GM12878 (cell line): ENCODE measurements at regions not wholly inside any gene's neighbourhood (a gene's known extent, or its start where the extent isn't known, plus 50 kb on each side); places are given as distances from the start of the nearest gene placed in this dataset.

Experiments
- ATAC-seq: fragments of 200-7000 bp; cut with Tn5 transposase; 3 replicates; pipeline ENCODE4 v1.9.1; 2020; ENCODE audit warnings: mild to moderate bottlenecking, moderate library complexity
- BruUV-seq: library from RNA; stranded (reverse); fragments of 400-500 nt; replicated peaks from 2 replicates; lab custom pipeline; 2021; lab: Mats Ljungman, UMichigan
- CTCF ChIA-PET: fragments of 300-600 bp; sonication (Branson Sonifier 250); formaldehyde crosslinking; extraction: SDS; loops from one replicate; lab custom pipeline; 2021; ENCODE audit warnings: inconsistent platforms; lab: Yijun Ruan, JAX
- POLR2A ChIA-PET: fragments of 350-600 bp; formaldehyde crosslinking; extraction: SDS; loops from one replicate; lab custom pipeline; 2021; ENCODE audit warnings: inconsistent platforms; lab: Charles Lee
- RAD21 ChIA-PET: fragments of 300-600 bp; sonication (Branson Sonifier 250); formaldehyde crosslinking; loops from one replicate; lab custom pipeline; 2023; ENCODE audit warnings: antibody characterized with exemption; ENCODE audit not compliant: unreplicated experiment; lab: Charles Lee
- SMC1A ChIA-PET: fragments of 300-600 bp; sonication (Branson Sonifier 250); formaldehyde crosslinking; loops from one replicate; lab custom pipeline; 2023; ENCODE audit not compliant: unreplicated experiment, uncharacterized antibody; lab: Charles Lee
- DNase-seq: peaks from one replicate; pipeline ENCODE4 v3.0.0-alpha.2; 2011; ENCODE audit warnings: low read depth, low spot score
- FAIRE-seq: peaks from 3 replicates; lab custom pipeline; 2011; peaks lifted over from hg19 to GRCh38; lab: Jason Lieb, UNC
- H2AFZ ChIP-seq: 2 replicates; pipeline ENCODE4 v1.6.0; 2011; ENCODE audit warnings: low read depth, low read length, control low read depth; ENCODE audit not compliant: control insufficient read depth
- H3K27ac ChIP-seq: 2 replicates; pipeline ENCODE4 v1.5.1; 2011; ENCODE audit warnings: control low read depth; ENCODE audit not compliant: control insufficient read depth, insufficient read depth
- H3K27me3 ChIP-seq, 2 experiments: replicated peaks in 1 of 2; 2 replicates each; pipeline versions ENCODE4 v1.6.0 to v1.6.1; 2011; ENCODE audit warnings: low read length in 1 of 2; ENCODE audit not compliant: control insufficient read depth in 2 of 2, insufficient read depth in 2 of 2
- H3K36me3 ChIP-seq, 2 experiments: 2 replicates each; pipeline ENCODE4 v1.5.1; 2011; ENCODE audit warnings: low read length in 1 of 2; ENCODE audit not compliant: control insufficient read depth in 2 of 2, insufficient read depth in 2 of 2
- H3K4me1 ChIP-seq: 2 replicates; pipeline ENCODE4 v1.6.1; 2011; ENCODE audit warnings: mild to moderate bottlenecking, low read length, moderate library complexity, mixed read lengths; ENCODE audit not compliant: control insufficient read depth, insufficient read depth
- H3K4me2 ChIP-seq: 2 replicates; pipeline ENCODE4 v1.6.0; 2011; ENCODE audit warnings: control low read depth; ENCODE audit not compliant: control insufficient read depth, insufficient read depth
- H3K4me3 ChIP-seq: fragments of 200-600 bp; sonication (generic); 2 replicates; pipeline ENCODE4 v1.5.1; 2016
- H3K79me2 ChIP-seq: 2 replicates; pipeline ENCODE4 v1.6.0; 2011; ENCODE audit warnings: low read length; ENCODE audit not compliant: control insufficient read depth, insufficient read depth
- H3K9ac ChIP-seq: 2 replicates; pipeline ENCODE4 v1.8.0; 2011; ENCODE audit warnings: low read length, control low read depth, mixed read lengths; ENCODE audit not compliant: control insufficient read depth, insufficient read depth
- H3K9me3 ChIP-seq: replicated peaks from 3 replicates; pipeline ENCODE4 v1.5.1; 2011; ENCODE audit warnings: mild to moderate bottlenecking, low read length; ENCODE audit not compliant: control insufficient read depth, insufficient read depth
- H4K20me1 ChIP-seq: 2 replicates; pipeline ENCODE4 v1.6.0; 2011; ENCODE audit not compliant: control insufficient read depth, insufficient read depth
- BCL11A ChIP-seq: IDR thresholded peaks from 2 replicates; pipeline ENCODE4 v1.6.1; 2011; ENCODE audit warnings: low read depth, low read length
- BHLHE40 ChIP-seq, 2 experiments: fragments of 450-650 bp in 1 of 2; IDR thresholded peaks; 2 replicates each; pipeline ENCODE4 v1.6.1; 2011 to 2017; ENCODE audit warnings: low read depth in 2 of 2, borderline replicate concordance in 1 of 2, improper control_type of control experiment in 1 of 2, low read length in 1 of 2, mild to moderate bottlenecking in 1 of 2
- CREM ChIP-seq: IDR thresholded peaks from 2 replicates; pipeline ENCODE4 v1.6.1; 2014; ENCODE audit warnings: antibody characterized with exemption, low read depth
- E2F4 ChIP-seq: IDR thresholded peaks from 2 replicates; pipeline ENCODE4 v1.6.1; 2012; ENCODE audit warnings: low read depth, low read length, improper control_type of control experiment
- GATAD2B ChIP-seq: fragments of 450-650 bp; conservative IDR thresholded peaks from 2 replicates; pipeline ENCODE4 v1.6.1; 2017; ENCODE audit warnings: low read depth, mild to moderate bottlenecking, moderate library complexity
- JUNB ChIP-seq: IDR thresholded peaks from 2 replicates; pipeline ENCODE4 v1.6.1; 2016; ENCODE audit warnings: antibody characterized with exemption, mild to moderate bottlenecking
- LARP7 ChIP-seq: fragments of 450-650 bp; IDR thresholded peaks from 2 replicates; pipeline ENCODE4 v1.6.1; 2017; ENCODE audit warnings: mild to moderate bottlenecking
- MLLT1 ChIP-seq: fragments of 450-650 bp; IDR thresholded peaks from 2 replicates; pipeline ENCODE4 v1.6.1; 2016; ENCODE audit warnings: mild to moderate bottlenecking
- NFYB ChIP-seq: IDR thresholded peaks from 2 replicates; pipeline ENCODE4 v1.6.1; 2011; ENCODE audit warnings: low read depth, mild to moderate bottlenecking, low read length, improper control_type of control experiment, moderate library complexity; ENCODE audit not compliant: insufficient read depth
- PBX3 ChIP-seq: IDR thresholded peaks from 2 replicates; pipeline ENCODE4 v1.6.1; 2011; ENCODE audit warnings: mild to moderate bottlenecking, low read depth, low read length, moderate library complexity; ENCODE audit not compliant: insufficient replicate concordance
- SRF ChIP-seq, 2 experiments: IDR thresholded peaks; 2 replicates each; pipeline ENCODE4 v1.6.1; 2011; ENCODE audit warnings: low read depth in 2 of 2, low read length in 2 of 2, mild to moderate bottlenecking in 1 of 2, moderate library complexity in 1 of 2
- SUZ12 ChIP-seq: fragments of 200-600 bp; sonication (generic); IDR thresholded peaks from one replicate; pipeline ENCODE4 v1.6.1; 2018; ENCODE audit warnings: antibody characterized with exemption, mild to moderate bottlenecking; ENCODE audit not compliant: unreplicated experiment
- TCF12 ChIP-seq: IDR thresholded peaks from 2 replicates; pipeline ENCODE4 v1.6.1; 2011; ENCODE audit warnings: low read depth, mild to moderate bottlenecking, low read length
- USF2 ChIP-seq: IDR thresholded peaks from 2 replicates; pipeline ENCODE4 v1.6.1; 2011; ENCODE audit warnings: low read depth, low read length, improper control_type of control experiment, borderline replicate concordance
- ZBTB4 ChIP-seq: fragments of 450-650 bp; formaldehyde crosslinking; IDR thresholded peaks from 2 replicates; pipeline ENCODE4 v1.4.0; 2022; ENCODE audit warnings: mild to moderate bottlenecking, moderate library complexity
- ZZZ3 ChIP-seq: IDR thresholded peaks from 2 replicates; pipeline ENCODE4 v1.6.1; 2011; ENCODE audit warnings: low read depth; ENCODE audit not compliant: control insufficient read depth, insufficient read length
- WGBS: methylation state at CpG from one replicate; pipeline ENCODE4 v1.1.6; 2016; ENCODE audit warnings: low lambda C conversion rate; ENCODE audit not compliant: insufficient replicate concordance, insufficient coverage; ENCODE audit errors: missing lambda C conversion rate; 5-methylcytosine and 5-hydroxymethylcytosine counted together
- in situ Hi-C: fragments of 300-500 bp; cut with MboI; formaldehyde crosslinking; loops from 9 replicates; pipeline ENCODE4 v1.14.3; 2018; ENCODE audit warnings: mixed read lengths
- intact Hi-C: fragments of 100-400 bp; cut with micrococcal nuclease; formaldehyde crosslinking; loops from one replicate; pipeline ENCODE4 v1.14.2; 2022; ENCODE audit not compliant: unreplicated experiment

GRCh38 chr2:198595721-198596120, 791.3 kb downstream of the PLCL1 start (continued):
- TF ChIP-seq BCL11A (no peak), CREM (no peak), SRF (IDR thresholded peaks at IDR 0.05; ENCODE audit: low read depth in 2 of 2, low read length in 2 of 2) (no peak), NFYB (no peak)

- BruUV-seq: no TSS peak
- SMC1A ChIA-PET: no interaction called here
- DNase-seq (no peak), ATAC-seq (no peak), FAIRE-seq (no peak)
- Histone ChIP-seq H3K4me1 (no peaks in the 10 kb centered on the region), H3K27ac (no peak overlapping the region), H2AFZ (no peak overlapping the region), H3K9me3 (no peaks in the 10 kb centered on the region), H3K27me3 (no peaks in the 10 kb centered on the region), H3K36me3 (no peaks in the 10 kb centered on the region), H3K4me3 (no peak overlapping the region), H3K9ac (no peak overlapping the region), H3K79me2 (no peaks in the 10 kb centered on the region), H3K4me2 (no peak overlapping the region), H4K20me1 (no peaks in the 10 kb centered on the region)
- POLR2A ChIA-PET: no interaction called here
- no peak for TF ChIP-seq USF2
- TF ChIP-seq BHLHE40 (IDR thresholded peaks at IDR 0.05; ENCODE audit: borderline replicate concordance in 1 of 2, low read depth in 2 of 2, low read length in 1 of 2): no peak
- no peak for TF ChIP-seq ZBTB4 (CRISPR knock-in tag)
- no peak for TF ChIP-seq JUNB
- no peak for TF ChIP-seq SUZ12
- no peak for TF ChIP-seq PBX3
- no peak for TF ChIP-seq ZZZ3
- no peak for TF ChIP-seq E2F4
- TF ChIP-seq TCF12: no peak
- TF ChIP-seq MLLT1: no peak
- TF ChIP-seq LARP7: no peak
- TF ChIP-seq GATAD2B: no peak
- intact Hi-C loops (no loop called here), in situ Hi-C loops (no loop called here)
- RAD21 ChIA-PET: no interaction called here
- 36% methylated on average over 3 of the region's 3 CpGs for WGBS
- CTCF ChIA-PET: no interaction called here
Measured at GRCh38 chr2:198591586-198591985, 787.2 kb downstream of the PLCL1 start.
